ENCODE measurements at regions not wholly inside any gene's neighbourhood (a gene's known extent, or its start where the extent isn't known, plus 50 kb on each side); places are given as distances from the start of the nearest gene placed in this dataset.

GRCh38 chrX:121886557-121886956 is 839.1 kb downstream of the GLUD2 start:
- DNase-seq, result no peak
- TF ChIP-seq, protein P1, sequence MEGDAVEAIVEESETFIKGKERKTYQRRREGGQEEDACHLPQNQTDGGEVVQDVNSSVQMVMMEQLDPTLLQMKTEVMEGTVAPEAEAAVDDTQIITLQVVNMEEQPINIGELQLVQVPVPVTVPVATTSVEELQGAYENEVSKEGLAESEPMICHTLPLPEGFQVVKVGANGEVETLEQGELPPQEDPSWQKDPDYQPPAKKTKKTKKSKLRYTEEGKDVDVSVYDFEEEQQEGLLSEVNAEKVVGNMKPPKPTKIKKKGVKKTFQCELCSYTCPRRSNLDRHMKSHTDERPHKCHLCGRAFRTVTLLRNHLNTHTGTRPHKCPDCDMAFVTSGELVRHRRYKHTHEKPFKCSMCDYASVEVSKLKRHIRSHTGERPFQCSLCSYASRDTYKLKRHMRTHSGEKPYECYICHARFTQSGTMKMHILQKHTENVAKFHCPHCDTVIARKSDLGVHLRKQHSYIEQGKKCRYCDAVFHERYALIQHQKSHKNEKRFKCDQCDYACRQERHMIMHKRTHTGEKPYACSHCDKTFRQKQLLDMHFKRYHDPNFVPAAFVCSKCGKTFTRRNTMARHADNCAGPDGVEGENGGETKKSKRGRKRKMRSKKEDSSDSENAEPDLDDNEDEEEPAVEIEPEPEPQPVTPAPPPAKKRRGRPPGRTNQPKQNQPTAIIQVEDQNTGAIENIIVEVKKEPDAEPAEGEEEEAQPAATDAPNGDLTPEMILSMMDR (IDR thresholded peaks at IDR 0.05; ENCODE audit: borderline replicate concordance), result no peak
- Histone ChIP-seq H3K27me3 (ENCODE audit: low read depth) (no peaks in the 10 kb centered on the region), H3K4me3 (no peak overlapping the region), H3K27ac (replicated peaks) (no peak overlapping the region), H3K36me3 (no peaks in the 10 kb centered on the region), H3K4me1 (no peaks in the 10 kb centered on the region), H3K9me3 (replicated peaks) (no peaks in the 10 kb centered on the region)
- intact Hi-C loops (cut with micrococcal nuclease), result no loop called here

DNA sequence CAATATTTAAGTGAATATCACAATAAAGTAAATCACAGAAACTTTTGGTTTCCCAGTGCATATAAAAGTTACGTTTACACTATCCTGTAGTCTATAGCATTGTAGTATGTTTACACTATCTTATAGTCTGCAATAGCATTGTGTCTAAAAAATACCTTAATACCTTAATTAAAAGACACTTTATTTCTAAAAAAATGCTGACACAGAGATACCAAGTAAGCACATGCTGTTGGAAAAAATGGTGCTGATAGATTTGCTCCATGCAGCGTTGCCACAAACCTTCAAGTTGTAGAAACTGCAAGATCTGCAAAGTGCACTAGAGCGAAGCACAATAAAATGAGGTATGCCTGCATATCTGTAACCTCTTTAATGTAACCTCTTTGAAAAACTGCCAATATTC is 847.3 kb downstream of the GLUD2 start:
- no peaks in the 10 kb centered on the region for H3K27me3 ChIP-seq (ENCODE audit: low read depth)
- no peak overlapping the region for H3K4me3 ChIP-seq
- H3K27ac ChIP-seq (replicated peaks), result no peak overlapping the region
- intact Hi-C loops (cut with micrococcal nuclease), result no loop called here
- no peaks in the 10 kb centered on the region for H3K9me3 ChIP-seq (replicated peaks)
- H3K4me1 ChIP-seq, result no peaks in the 10 kb centered on the region
- no peaks in the 10 kb centered on the region for H3K36me3 ChIP-seq
- TF ChIP-seq, protein P1 (IDR thresholded peaks at IDR 0.05; ENCODE audit: borderline replicate concordance), result no peak
- DNase-seq, result no peak

DNA sequence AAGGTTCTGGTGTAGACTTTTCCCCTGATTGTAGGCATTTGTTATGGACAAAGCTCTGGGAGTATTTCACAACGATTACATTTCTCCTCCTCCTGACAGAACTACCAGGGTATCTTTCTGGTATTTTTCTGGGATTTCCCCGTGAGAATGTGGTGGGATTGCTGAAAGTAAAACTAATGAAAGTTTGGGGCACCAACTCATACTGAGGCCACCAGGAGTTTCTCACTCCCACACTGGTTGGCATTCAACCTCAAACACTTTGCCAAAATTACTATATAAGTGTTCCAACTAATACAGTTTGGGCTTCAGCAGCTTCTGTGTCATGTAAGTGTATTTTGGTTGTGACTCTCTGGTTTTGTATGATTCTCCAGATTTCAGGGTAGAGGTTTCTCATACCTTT is 855.1 kb downstream of the GLUD2 start:
- intact Hi-C loops (cut with micrococcal nuclease), result no loop called here
- no peaks in the 10 kb centered on the region for H3K9me3 ChIP-seq (replicated peaks)
- no peaks in the 10 kb centered on the region for H3K36me3 ChIP-seq
- H3K4me3 ChIP-seq, result no peak overlapping the region
- no peaks in the 10 kb centered on the region for H3K27me3 ChIP-seq (ENCODE audit: low read depth)
- no peak overlapping the region for H3K27ac ChIP-seq (replicated peaks)
- TF ChIP-seq, protein P1 (IDR thresholded peaks at IDR 0.05; ENCODE audit: borderline replicate concordance), result no peak
- no peak for DNase-seq
- H3K4me1 ChIP-seq, result no peaks in the 10 kb centered on the region

GRCh38 chrX:121903961-121904360 is 856.6 kb downstream of the GLUD2 start:
- intact Hi-C loops (cut with micrococcal nuclease), result no loop called here
- DNase-seq, result no peak

GRCh38 chrX:121921258-121921657 is 873.8 kb downstream of the GLUD2 start:
- Histone ChIP-seq H3K4me1 (no peaks in the 10 kb centered on the region), H3K27me3 (ENCODE audit: low read depth) (no peaks in the 10 kb centered on the region), H3K4me3 (no peak overlapping the region), H3K36me3 (no peaks in the 10 kb centered on the region), H3K9me3 (replicated peaks) (no peaks in the 10 kb centered on the region), H3K27ac (replicated peaks) (no peak overlapping the region)
- TF ChIP-seq, protein P1 (IDR thresholded peaks at IDR 0.05; ENCODE audit: borderline replicate concordance), result no peak
- no peak for DNase-seq
- intact Hi-C loops (cut with micrococcal nuclease), result no loop called here

More at GRCh38 chrX:121903961-121904360, 856.6 kb downstream of the GLUD2 start:
- Histone ChIP-seq H3K9me3 (replicated peaks) (no peaks in the 10 kb centered on the region), H3K27ac (replicated peaks) (no peak overlapping the region), H3K36me3 (no peaks in the 10 kb centered on the region), H3K4me1 (no peaks in the 10 kb centered on the region), H3K4me3 (no peak overlapping the region), H3K27me3 (ENCODE audit: low read depth) (no peaks in the 10 kb centered on the region)
- TF ChIP-seq, protein P1 (IDR thresholded peaks at IDR 0.05; ENCODE audit: borderline replicate concordance), result no peak

DNA sequence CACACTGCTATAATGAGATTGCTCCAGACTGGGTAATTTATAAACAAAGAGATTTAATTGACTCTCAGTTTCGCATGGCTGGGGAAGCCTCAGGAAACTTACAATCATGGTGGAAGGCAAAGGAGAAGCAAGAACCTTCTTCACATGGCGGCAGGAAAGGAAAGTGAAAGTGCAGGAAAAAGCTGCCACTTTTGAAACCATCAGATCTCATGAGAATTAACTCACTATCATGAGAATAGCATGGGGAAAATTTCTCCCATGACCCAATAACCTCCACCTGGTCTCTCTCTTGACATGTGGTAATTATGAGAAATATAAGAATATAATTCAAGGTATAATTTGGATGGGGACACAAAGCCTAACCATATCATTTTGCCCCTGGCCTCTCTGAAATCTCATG is 884.2 kb downstream of the GLUD2 start:
- no peaks in the 10 kb centered on the region for H3K36me3 ChIP-seq
- no peak for DNase-seq
- no peak overlapping the region for H3K4me3 ChIP-seq
- H3K4me1 ChIP-seq, result no peaks in the 10 kb centered on the region
- intact Hi-C loops (cut with micrococcal nuclease), result no loop called here
- no peaks in the 10 kb centered on the region for H3K27me3 ChIP-seq (ENCODE audit: low read depth)
- TF ChIP-seq, protein P1 (IDR thresholded peaks at IDR 0.05; ENCODE audit: borderline replicate concordance), result no peak
- no peak overlapping the region for H3K27ac ChIP-seq (replicated peaks)
- H3K9me3 ChIP-seq (replicated peaks), result no peaks in the 10 kb centered on the region

All from left ventricle myocardium inferior (tissue), 1 donor.